Activated CD4-positive, alpha-beta T cell treated with anti-CD3 and anti-CD28 coated beads, Interleukin-2, amount 50 U/mL, for 24 hours (primary cell): ENCODE measurements at regions not wholly inside any gene's neighbourhood (a gene's known extent, or its start where the extent isn't known, plus 50 kb on each side); places are given as distances from the start of the nearest gene placed in this dataset.
"Not testable (repeated sequence)": the region's sequence is repeated elsewhere in the genome, so short reads cannot be mapped to it uniquely, and the experiment has no call there.

ENCODE experiments used
- DNase-seq, 2 donors: peaks; one replicate each; pipeline ENCODE4 v3.0.0-alpha.2; 2020; ENCODE audit warnings: low read depth in 1 of 2, low spot score in 1 of 2

DNA sequence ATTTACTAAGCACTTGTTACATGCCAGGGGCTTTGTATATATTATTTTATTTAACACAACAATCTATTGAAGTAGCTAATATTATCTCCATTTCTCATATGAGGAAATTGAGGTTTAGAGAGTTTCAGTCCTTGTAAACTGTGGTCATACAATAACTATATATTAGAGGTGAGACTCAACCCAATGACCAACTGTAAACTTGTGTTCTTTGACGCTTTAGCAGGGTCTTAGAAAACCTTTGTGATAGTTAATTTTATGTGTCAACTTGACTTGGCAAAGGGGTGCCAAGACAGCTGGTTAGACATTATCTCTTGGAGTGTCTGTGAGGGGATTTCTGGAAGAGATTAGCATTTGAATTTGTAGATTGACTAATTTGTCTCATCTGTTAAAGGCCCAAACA is 252.4 kb upstream of the B3GALT2 start:
- DNase-seq = no peak

DNA sequence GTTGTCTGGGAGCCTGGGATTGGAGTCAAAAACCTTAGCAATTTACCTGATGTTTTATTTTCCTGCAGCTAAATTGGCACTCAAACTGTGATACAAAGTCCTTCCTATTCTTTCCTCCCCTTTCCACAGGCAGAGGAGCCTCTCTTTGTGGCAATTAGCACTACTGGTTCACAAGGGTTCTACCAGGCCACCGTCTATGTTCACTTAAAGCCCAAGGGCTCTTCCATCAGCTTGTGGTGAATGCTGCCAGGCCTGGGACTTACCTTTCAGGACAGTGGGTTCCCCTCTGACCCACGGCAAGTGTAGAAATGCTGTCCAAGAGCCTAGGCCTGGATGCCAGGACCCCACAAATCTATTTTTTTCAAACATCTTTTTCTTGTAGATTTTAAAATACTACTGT is 251.9 kb upstream of the B3GALT2 start:
- no peak for DNase-seq

DNA sequence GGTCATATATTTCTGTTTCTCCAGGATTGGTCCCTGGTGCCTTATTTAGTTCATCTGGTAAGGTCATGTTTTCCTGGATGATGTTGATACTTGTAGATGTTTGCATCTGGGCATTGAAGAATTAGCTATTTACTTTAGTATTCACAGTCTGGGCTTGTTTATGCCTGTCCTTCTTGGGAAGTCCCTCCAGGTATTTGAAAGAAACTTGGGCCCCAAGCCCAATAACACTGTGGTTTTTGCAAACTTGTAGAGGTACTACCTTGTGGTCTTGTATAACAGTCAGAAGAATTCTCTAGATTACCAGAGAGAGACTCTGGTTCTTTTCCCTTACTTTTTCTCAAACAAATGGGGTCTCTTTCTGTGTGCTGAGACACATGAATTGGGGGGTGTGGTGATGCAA is 251.4 kb upstream of the B3GALT2 start:
- no peak for DNase-seq

DNA sequence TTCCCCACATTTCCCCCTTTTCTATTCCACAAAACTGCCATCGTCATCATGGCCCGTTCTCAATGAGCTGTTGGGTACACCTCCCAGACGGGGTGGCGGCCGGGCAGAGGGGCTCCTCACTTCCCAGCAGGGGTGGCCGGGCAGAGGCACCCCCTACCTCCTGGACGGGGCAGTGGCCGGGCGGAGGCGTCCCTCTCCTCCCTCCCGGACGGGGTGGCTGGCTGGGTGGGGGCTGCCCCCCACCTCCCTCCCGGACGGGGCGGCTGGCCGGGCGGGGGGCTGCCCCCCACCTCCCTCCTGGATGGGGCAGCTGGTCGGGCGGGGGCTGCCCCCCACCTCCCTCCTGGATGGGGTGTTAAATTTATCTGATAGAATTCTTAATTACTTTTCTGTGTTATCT is 250.9 kb upstream of the B3GALT2 start:
- not testable (repeated sequence) for DNase-seq

DNA sequence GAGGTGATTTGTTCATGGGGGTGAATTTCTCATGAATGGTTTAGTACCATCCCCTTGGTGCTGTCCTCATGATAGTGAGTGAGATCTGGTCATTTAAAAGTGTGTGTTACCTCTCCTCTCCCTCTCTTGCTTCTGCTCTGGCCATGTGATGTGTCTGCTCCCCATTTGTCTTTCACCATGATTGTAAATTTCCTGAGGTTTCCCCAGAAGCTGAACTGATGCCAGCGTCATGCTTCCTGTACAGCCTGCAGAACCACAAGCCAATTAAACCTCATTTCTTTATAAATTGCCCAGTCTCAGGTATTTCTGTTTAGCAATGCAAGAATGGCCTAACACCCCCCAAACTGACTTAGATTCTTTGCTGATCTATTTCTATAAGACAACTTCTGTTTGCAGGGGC is 249.4 kb upstream of the B3GALT2 start:
- DNase-seq = no peak

DNA sequence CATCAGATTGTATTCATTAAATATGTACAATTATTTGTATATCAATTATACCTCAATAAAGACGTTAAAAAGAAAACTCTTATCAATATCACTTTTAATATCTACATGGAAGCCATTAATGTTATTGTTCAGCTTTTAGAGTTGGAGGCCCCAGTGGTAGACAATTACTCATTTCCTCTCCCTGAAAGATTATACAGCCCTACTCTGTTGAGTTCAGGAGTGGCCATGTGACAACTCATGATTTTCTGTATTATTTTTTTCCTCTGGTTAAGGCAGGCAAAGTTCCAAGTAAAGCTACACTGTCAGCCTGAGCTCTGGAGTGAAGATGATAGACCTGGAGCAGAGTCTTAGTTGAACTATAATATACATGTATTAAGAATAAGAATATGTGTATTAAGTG is 247.9 kb upstream of the B3GALT2 start:
- DNase-seq = no peak

DNA sequence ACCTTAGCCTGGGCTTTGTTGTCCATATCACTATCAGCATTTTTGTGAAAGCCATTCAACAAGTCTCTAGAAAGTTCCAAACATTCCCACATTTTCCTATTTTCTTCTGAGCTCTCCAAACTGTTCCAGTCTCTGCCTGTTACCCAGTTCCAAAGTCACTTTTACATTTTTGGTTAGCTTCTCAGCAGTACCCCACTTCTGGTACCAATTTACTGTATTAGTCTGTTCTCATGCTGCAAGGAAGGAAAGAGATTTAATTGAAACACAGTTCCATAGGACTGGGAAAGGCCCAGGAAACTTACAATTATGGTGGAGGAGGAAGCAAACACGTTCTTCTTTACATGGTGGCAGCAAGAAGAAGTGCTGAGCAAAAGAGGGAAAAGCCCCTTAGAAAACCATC is 247.2 kb upstream of the B3GALT2 start:
- DNase-seq = no peak

DNA sequence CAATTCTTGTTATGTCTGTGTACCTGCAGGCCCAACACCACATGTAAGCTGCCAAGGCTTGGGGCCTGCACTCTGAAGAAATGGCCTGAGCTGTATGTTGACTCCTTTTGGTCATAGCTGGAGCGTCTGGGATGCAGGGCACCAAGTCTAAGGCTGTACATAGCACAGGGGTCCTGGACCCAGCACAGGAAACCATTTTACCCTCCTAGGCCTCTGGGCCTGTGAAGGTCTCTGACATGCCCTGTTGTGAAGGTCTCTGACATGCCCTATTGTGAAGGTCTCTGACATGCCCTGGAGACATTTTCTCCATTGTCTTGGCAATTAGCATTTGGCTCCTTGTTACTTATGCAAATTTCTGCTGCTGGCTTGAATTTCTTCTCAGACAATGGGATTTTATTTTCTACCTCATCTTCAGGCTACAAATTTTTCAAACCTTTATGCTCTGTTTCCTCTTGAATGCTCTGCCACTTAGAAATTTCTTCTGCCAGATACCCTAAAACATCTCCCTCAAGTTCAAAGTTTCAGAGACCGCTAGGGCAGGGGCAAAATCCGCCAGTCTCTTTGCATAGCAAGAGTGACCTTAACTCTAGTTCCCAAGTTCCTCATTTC is 246.7 kb upstream of the B3GALT2 start:
- no peak for DNase-seq

DNA sequence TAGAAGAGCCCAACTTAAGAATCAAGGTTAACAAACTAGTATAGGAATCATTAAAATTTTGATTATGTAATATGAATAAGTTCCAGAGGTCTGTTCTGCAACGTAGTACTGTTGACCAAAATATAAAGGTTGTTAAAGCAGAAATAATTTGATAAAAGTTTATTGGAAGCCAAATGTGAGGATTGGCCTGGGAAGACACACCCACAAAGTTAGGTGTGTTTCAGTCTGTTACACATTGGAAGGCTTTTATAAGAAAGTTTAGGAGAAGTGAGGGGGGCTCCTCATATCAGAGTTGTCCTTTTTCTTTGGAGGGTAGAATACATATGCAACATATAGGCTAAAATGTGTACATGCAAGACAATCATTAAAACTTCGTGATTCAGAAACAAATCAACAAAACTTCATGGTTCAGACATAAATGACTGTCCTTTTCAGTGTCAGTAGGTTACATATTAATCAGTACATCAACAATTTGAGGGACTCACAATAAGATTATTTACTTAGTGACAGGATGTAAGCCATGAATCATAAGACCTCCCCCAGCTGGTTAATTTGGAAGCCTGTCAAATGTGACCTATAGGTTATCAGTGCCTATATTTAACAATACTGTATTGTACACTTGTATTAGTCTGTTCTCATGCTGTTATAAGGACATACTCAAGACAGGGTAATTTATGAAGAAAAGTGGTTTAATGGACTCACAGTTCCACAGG is 245.0 kb upstream of the B3GALT2 start:
- DNase-seq = no peak

DNA sequence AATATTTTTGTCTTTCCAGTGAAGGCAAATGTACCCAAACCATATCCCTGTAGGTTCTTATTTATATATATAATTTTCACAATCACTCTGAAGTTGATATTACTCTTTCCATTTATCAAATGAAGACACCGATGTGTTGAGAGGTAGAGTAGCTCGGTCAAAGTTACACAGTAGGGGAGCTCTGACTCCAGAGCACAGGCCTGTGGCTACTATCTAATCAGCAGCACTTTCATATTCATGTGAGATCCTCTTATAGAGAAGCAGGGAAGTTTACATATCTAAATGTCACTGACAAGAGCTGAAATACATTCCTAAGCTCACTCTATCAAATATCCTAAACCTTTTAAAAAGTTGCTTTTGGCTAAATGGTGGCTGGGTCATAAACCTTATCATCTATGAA is 241.1 kb upstream of the B3GALT2 start:
- DNase-seq = no peak

DNA sequence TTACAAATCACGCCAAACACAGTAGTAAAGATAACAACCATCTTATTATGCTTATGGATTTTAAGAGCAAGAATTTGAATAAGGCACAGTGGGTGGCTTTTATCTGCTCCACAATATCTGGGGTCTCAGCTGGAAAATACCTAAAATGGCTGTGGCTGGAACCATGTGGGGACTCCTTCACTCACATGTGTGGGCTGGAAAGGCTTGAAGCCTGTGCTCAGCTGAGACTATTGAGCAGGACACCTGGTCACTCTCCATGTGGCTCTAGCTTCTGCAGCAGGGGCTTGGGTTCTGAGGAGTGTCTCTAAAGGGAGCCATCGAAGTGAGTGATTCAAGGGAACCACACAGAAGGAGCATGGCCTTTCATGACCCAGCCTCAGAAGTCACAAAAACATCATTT is 239.6 kb upstream of the B3GALT2 start:
- DNase-seq = no peak

DNA sequence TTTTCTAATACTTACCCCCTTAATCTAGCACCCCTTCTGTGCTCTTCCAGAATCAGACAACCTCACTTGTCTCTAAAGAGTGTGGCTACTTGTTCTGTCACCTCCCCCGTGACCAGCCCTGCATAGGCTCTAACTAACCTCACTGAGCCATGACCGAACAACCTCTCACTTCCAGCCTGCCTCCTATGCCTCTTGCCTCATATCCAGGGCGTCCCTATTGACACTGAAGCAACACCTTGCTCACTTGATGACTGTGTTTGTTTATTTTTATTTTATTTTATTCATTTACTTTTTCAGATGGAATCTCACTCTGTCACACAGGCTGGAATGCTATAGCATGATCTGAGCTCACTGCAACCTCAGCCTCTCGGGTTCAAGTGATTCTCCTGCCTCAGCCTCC is 235.1 kb upstream of the B3GALT2 start:
- DNase-seq = no peak

DNA sequence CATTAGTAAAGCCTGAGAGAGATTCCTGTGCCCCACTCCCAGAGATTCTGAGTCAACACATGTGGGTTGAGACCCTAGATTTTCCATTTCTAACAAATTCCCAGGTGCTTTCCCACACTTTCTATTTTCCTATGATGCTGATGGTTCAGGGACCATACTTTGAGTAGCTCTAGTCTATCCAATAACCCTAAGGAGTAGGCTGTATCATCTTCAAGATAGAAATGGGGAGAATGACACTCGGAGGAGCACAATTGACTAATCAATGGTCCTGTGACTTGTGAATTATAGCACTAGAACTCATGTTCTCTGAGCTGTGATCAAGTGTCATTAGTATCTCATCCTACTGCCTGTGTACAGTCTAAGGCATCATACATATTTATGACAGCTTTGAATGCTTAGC is 232.9 kb upstream of the B3GALT2 start:
- DNase-seq = no peak

DNA sequence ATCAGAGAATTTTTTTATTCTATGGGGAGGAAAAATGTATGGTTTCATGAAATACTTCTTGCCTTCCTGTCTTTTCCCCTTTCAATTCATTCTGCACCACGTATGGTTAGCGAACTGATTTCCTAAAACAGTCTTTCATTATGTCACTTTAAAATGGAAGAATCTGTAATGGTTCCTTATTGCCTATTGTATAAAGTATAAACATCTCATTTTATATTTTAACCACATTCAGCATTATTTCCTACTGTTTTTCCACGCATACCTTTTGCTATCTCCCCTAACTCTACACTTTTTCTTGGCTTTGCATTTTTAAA is 232.3 kb upstream of the B3GALT2 start:
- no peak for DNase-seq

DNA sequence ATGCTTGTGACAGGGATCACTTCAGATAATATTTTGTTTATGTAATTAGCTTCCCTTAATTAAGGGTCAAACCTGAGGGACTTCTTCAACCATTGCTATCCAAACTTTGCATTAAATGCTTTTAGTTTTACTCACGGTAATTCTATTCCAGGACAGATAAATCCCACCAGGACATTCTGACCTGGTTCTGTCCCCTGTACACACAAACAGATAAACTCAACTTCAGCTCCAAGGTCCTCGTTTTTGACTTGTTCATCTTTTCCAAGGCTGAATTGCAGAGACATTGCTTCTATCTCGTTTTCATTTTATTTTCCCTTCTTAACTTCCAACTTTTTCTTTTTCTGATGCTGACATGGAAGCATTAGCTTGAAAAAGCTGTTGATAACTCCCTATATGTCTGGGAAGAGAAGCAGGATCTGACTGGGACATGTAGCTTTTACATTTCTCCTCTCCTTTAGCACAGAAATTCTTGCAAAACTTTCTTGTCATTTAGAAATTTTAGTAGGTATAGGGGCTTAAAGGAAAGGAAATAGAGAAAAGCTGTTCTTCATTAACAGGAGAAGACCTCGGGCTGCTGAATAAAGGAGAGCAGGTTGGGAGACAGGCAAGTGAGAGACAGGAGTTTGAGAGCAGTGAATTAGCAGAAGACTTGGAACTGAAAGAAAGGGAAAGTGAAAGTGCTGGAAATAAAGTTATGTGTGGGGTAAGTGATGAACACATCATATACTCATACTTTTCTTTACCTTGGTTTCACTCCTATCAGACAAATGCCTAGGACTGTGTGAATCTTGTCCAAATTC is 231.7 kb upstream of the B3GALT2 start:
- peak in 1 of 2 donors; percentile 11 for DNase-seq

DNA sequence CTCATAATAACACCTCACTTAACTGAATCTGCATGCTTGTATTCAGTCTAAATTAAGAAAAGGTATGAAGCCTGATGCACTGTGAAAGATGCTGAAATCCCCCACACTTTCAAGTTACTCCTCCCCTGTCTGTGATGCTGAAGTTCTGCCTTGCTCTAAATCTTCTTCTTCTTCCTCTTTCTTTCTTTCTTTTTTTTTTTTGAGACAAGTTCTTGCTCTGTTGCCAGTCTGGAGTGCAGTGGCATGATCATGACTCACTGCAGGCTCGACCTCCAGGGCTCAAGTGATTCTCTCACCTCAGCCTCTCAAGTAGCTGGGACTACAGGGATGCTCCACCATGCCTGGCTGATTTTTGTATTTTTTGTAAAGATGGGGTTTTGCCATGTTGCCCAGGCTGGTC is 231.0 kb upstream of the B3GALT2 start:
- DNase-seq = peak in 1 of 2 donors; percentile 20

DNA sequence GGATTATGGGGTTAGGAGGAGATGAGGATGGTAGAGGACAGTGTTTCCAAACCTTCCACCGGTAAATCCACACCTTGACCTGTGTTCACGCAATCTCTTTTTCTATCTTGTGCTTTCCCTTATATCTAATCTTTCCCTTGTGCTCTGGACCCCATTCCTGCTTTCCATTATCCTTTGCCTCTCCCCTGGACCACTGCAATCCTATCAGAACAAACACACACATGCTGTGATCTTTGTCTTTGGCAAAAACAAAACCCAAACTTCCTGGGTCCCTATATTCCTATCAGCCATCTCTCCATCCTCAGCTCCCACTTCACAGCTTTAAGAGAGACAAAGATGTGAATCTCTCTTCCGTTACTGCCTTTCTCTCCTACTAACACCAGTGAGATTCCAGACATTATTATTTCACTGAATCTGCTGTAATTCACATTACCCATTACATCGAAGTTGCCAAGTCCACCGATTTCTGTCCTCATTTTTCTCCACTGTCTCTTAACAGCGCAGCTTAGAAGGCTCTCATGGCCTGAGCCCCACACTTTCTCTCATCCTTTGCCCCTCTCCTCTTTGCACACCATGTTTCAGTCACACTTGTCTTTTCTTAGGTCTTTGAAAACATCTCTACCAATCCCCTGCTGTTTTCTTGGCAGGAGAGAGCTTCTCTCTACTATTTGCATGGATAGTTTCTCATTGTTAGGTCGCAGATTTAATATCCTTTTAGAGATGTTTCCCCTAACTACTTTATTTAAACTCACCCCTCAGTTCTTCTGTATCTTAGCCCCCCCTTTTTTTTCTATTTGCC is 230.0 kb upstream of the B3GALT2 start:
- no peak for DNase-seq

DNA sequence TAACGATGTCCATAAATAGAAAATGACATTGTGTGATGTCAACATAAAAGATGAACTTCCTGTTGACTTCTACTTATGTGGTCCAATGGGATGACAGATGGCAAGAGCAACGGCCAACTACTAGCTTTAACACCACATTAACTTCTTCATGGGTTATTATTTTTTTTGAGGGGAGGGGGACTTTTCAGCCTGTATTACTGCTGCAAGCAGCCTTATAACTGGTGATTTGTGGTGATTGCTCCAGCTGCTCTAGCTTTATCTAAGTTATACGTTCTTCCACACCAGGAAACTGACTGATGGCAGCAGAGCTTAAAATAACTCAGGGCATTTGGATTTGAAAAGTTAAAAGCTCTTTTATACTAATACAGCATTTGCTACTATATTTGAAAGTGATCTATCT is 228.8 kb upstream of the B3GALT2 start:
- DNase-seq = no peak

DNA sequence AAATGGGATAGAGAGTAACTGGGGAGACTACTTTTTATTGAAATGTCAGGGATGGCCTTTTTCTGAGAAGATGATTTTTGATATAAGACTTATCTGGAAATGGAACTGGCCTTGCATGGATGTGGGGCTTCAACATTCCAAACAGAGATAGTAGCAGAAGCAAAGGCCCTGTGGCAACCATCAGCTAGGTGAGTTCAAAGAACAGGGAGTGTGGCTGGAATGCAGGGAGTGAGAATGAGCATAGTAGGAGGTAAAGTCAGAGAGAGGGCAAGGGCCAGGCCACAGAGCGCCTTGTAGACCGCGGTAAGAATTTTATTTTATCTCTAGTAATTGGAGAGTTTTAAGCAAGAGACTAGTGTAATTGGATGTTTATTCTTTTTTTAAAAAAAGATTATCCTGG is 227.0 kb upstream of the B3GALT2 start:
- no peak for DNase-seq

DNA sequence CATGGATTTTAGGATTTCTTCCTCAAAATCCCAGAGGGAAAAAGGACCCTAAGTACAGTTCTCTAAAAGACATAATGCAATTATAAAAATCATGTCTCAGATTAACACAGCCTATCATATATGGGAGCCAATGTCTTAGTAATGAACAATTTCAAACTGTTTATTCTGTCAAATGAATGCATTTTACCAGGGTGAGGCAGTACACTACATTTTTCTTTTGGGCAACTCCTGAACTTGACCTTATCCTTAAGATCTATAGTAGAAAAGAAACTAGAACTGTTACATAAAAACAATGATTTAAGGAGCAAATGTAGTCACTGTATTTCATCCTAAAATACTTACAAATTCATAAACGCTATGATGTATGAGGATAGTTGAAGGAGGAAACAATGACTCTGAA is 226.3 kb upstream of the B3GALT2 start:
- no peak for DNase-seq

DNA sequence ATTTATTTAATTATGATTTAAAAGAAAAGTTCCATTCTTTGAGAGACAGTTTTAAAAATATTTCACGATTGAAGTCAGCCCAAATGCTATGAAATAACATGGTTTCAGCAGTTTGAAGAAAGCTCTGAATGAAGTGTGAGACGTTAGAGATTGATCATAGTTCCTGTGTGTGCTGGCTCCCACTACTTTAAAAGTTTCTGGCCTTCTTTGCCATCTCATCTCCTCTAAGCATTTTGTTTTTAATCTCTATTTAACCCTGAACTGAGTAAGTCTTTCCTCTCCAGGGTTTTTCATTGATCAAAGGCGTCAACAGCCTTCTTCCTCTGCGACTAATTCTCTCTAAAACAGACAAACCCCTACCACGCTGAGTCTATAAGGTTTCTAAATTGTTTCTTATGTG is 225.3 kb upstream of the B3GALT2 start:
- DNase-seq = peak in 1 of 2 donors; percentile 28

DNA sequence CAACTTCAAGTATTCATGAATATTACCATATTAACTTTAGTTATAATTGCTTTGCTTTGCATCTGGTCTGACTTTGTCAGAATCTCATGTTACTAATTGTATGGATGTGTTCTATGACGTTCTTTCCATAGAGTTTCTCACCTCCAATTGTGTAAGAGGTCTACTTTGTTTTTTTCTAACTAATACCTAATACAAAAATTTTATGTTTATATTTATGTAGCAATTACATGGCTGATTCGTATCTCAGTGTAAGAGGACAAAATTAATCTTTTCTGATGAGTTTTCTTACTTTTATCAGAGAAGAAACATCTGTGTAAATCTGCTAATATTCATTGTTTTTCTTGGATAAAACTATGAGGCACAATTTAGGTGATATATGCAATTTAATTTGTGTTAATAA is 224.8 kb upstream of the B3GALT2 start:
- no peak for DNase-seq
